ENCODE measurements at regions not wholly inside any gene's neighbourhood (a gene's known extent, or its start where the extent isn't known, plus 50 kb on each side); places are given as distances from the start of the nearest gene placed in this dataset.

- H2AFZ ChIP-seq (ENCODE audit: low read length), result no peak overlapping the region
- H3K4me3 ChIP-seq (ENCODE audit: low read depth, low read length, poor library complexity, severe bottlenecking), result no peak overlapping the region
- H3K9ac ChIP-seq (ENCODE audit: low read length), result no peak overlapping the region
- H3K79me2 ChIP-seq (ENCODE audit: insufficient read depth, low read length), result no peaks in the 10 kb centered on the region
- H3K36me3 ChIP-seq (ENCODE audit: insufficient read depth, low read length), result no peaks in the 10 kb centered on the region
- no peaks in the 10 kb centered on the region for H3K9me3 ChIP-seq (ENCODE audit: low read length)
- H3K4me1 ChIP-seq (ENCODE audit: insufficient read depth, low read length, severe bottlenecking), result no peaks in the 10 kb centered on the region
- H3F3A ChIP-seq (ENCODE audit: insufficient read depth, low read length), result no peaks in the 10 kb centered on the region
- no peak overlapping the region for H3K4me2 ChIP-seq (ENCODE audit: low read length)
- no peak overlapping the region for H3K27ac ChIP-seq (ENCODE audit: low read depth, low read length, poor library complexity, severe bottlenecking)
- H4K20me1 ChIP-seq (ENCODE audit: insufficient read depth, low read length), result no peaks in the 10 kb centered on the region
- H3K27me3 ChIP-seq (ENCODE audit: insufficient read depth, low read length), result no peaks in the 10 kb centered on the region
- TF ChIP-seq EZH2 (IDR thresholded peaks at IDR 0.05; ENCODE audit: borderline replicate concordance, low read length) (no peak), CTCF (IDR thresholded peaks at IDR 0.05; ENCODE audit: low read length) (no peak)
- H3K9me2 ChIP-seq (ENCODE audit: low read depth, low read length), result no peaks in the 10 kb centered on the region
These were observed 357.3 kb downstream of the MEI4 start for GRCh38 chr6:78010130-78010529.

- Histone ChIP-seq H3K4me2 (ENCODE audit: low read length) (no peak overlapping the region), H3F3A (ENCODE audit: insufficient read depth, low read length) (no peaks in the 10 kb centered on the region), H2AFZ (ENCODE audit: low read length) (no peak overlapping the region), H3K9me2 (ENCODE audit: low read depth, low read length) (no peaks in the 10 kb centered on the region), H3K27ac (ENCODE audit: low read depth, low read length, poor library complexity, severe bottlenecking) (no peak overlapping the region), H3K9ac (ENCODE audit: low read length) (no peak overlapping the region), H3K79me2 (ENCODE audit: insufficient read depth, low read length) (no peaks in the 10 kb centered on the region), H3K4me1 (ENCODE audit: insufficient read depth, low read length, severe bottlenecking) (no peaks in the 10 kb centered on the region), H3K9me3 (ENCODE audit: low read length) (no peaks in the 10 kb centered on the region), H3K27me3 (ENCODE audit: insufficient read depth, low read length) (no peaks in the 10 kb centered on the region), H3K4me3 (ENCODE audit: low read depth, low read length, poor library complexity, severe bottlenecking) (no peak overlapping the region), H3K36me3 (ENCODE audit: insufficient read depth, low read length) (no peaks in the 10 kb centered on the region), H4K20me1 (ENCODE audit: insufficient read depth, low read length) (no peaks in the 10 kb centered on the region)
- TF ChIP-seq CTCF (IDR thresholded peaks at IDR 0.05; ENCODE audit: low read length) (no peak), EZH2 (IDR thresholded peaks at IDR 0.05; ENCODE audit: borderline replicate concordance, low read length) (no peak)
These were observed 367.7 kb downstream of the MEI4 start for GRCh38 chr6:78020586-78020985.

- Histone ChIP-seq H3K9me2 (ENCODE audit: low read depth, low read length) (no peaks in the 10 kb centered on the region), H3K4me2 (ENCODE audit: low read length) (no peak overlapping the region), H4K20me1 (ENCODE audit: insufficient read depth, low read length) (no peaks in the 10 kb centered on the region), H3K27me3 (ENCODE audit: insufficient read depth, low read length) (no peaks in the 10 kb centered on the region), H3K79me2 (ENCODE audit: insufficient read depth, low read length) (no peaks in the 10 kb centered on the region), H3K27ac (ENCODE audit: low read depth, low read length, poor library complexity, severe bottlenecking) (no peak overlapping the region), H3F3A (ENCODE audit: insufficient read depth, low read length) (no peaks in the 10 kb centered on the region), H3K9me3 (ENCODE audit: low read length) (no peaks in the 10 kb centered on the region), H3K4me3 (ENCODE audit: low read depth, low read length, poor library complexity, severe bottlenecking) (no peak overlapping the region), H2AFZ (ENCODE audit: low read length) (no peak overlapping the region), H3K9ac (ENCODE audit: low read length) (no peak overlapping the region), H3K4me1 (ENCODE audit: insufficient read depth, low read length, severe bottlenecking) (no peaks in the 10 kb centered on the region), H3K36me3 (ENCODE audit: insufficient read depth, low read length) (no peaks in the 10 kb centered on the region)
- TF ChIP-seq CTCF (IDR thresholded peaks at IDR 0.05; ENCODE audit: low read length), result no peak
- no peak for TF ChIP-seq EZH2 (IDR thresholded peaks at IDR 0.05; ENCODE audit: borderline replicate concordance, low read length)
These were observed 372.7 kb downstream of the MEI4 start for GRCh38 chr6:78025502-78025901.

All from OCI-LY1 (cell line).